HG03565 (cell line): ENCODE measurements at regions not wholly inside any gene's neighbourhood (a gene's known extent, or its start where the extent isn't known, plus 50 kb on each side); places are given as distances from the start of the nearest gene placed in this dataset.

Experiments used
- ATAC-seq: cut with Tn5 transposase; IDR thresholded peaks from one replicate; pipeline ENCODE4 v1.9.1; 2021; ENCODE audit warnings: mild to moderate bottlenecking, moderate library complexity; ENCODE audit not compliant: unreplicated experiment

GRCh38 chr3:5520237-5520636 is 332.7 kb downstream of the EDEM1 start:
- ATAC-seq, result no peak

GRCh38 chr3:5523125-5523524 is 335.6 kb downstream of the EDEM1 start:
- no peak for ATAC-seq

GRCh38 chr3:5531039-5531438 is 343.5 kb downstream of the EDEM1 start:
- no peak for ATAC-seq

- ATAC-seq, result no peak
Measured at GRCh38 chr3:5531741-5532290, 344.3 kb downstream of the EDEM1 start.

GRCh38 chr3:5540532-5540931 is 353.0 kb downstream of the EDEM1 start:
- ATAC-seq, result no peak

- no peak for ATAC-seq
Measured at GRCh38 chr3:5542472-5542871, 355.0 kb downstream of the EDEM1 start.

- no peak for ATAC-seq
Measured at GRCh38 chr3:5543047-5543446, 355.5 kb downstream of the EDEM1 start.

- no peak for ATAC-seq
Measured at GRCh38 chr3:5545719-5546118, 358.2 kb downstream of the EDEM1 start.

- ATAC-seq, result no peak
Measured at GRCh38 chr3:5553203-5553602, 365.7 kb downstream of the EDEM1 start.

- no peak for ATAC-seq
Measured at GRCh38 chr3:5554245-5554747, 366.8 kb downstream of the EDEM1 start.

GRCh38 chr3:5560199-5560598 is 372.7 kb downstream of the EDEM1 start:
- ATAC-seq, result no peak

GRCh38 chr3:5563537-5564277 is 376.2 kb downstream of the EDEM1 start:
- ATAC-seq, result no peak

GRCh38 chr3:5564278-5564666 is 376.8 kb downstream of the EDEM1 start:
- ATAC-seq, result no peak

- ATAC-seq, result no peak
Measured at GRCh38 chr3:5565026-5565425, 377.5 kb downstream of the EDEM1 start.

- no peak for ATAC-seq
Measured at GRCh38 chr3:5567113-5567512, 379.6 kb downstream of the EDEM1 start.

GRCh38 chr3:5568451-5568850 is 380.9 kb downstream of the EDEM1 start:
- no peak for ATAC-seq

GRCh38 chr3:5569152-5569551 is 381.6 kb downstream of the EDEM1 start:
- no peak for ATAC-seq

- no peak for ATAC-seq
Measured at GRCh38 chr3:5572168-5572567, 384.7 kb downstream of the EDEM1 start.

GRCh38 chr3:5576277-5577011 is 388.9 kb downstream of the EDEM1 start:
- ATAC-seq, result no peak

- no peak for ATAC-seq
Measured at GRCh38 chr3:5579139-5579602, 391.7 kb downstream of the EDEM1 start.

- no peak for ATAC-seq
Measured at GRCh38 chr3:5579946-5580345, 392.4 kb downstream of the EDEM1 start.

GRCh38 chr3:5580826-5581225 is 393.3 kb downstream of the EDEM1 start:
- ATAC-seq, result no peak
